ENCODE measurements at regions not wholly inside any gene's neighbourhood (a gene's known extent, or its start where the extent isn't known, plus 50 kb on each side); places are given as distances from the start of the nearest gene placed in this dataset.

- Histone ChIP-seq H4K20me1 (ENCODE audit: control insufficient read depth, extremely low read depth, insufficient read depth, low read length) (no peaks in the 10 kb centered on the region), H3K4me3 (ENCODE audit: control insufficient read depth in 2 of 3, extremely low read depth in 1 of 3, insufficient read depth in 2 of 3, low read depth in 1 of 3, low read length in 3 of 3) (no peak overlapping the region), H3K9ac (ENCODE audit: control insufficient read depth, extremely low read depth, insufficient read depth, low read length) (no peak overlapping the region), H2AFZ (ENCODE audit: control insufficient read depth, low read length) (peak overlapping the region; percentile 68), H3K27me3 (ENCODE audit: control insufficient read depth, extremely low read depth, insufficient read depth, low read length) (no peaks in the 10 kb centered on the region), H3K9me1 (ENCODE audit: control insufficient read depth, extremely low read depth, insufficient read depth, low read length) (no peaks in the 10 kb centered on the region), H3K4me1 (ENCODE audit: control insufficient read depth, extremely low read depth, insufficient read depth, low read length) (no peaks in the 10 kb centered on the region), H3K4me2 (ENCODE audit: control insufficient read depth, extremely low read depth, insufficient read depth, low read depth, low read length) (no peak overlapping the region), H3K79me2 (ENCODE audit: control insufficient read depth, insufficient read depth, low read length) (no peaks in the 10 kb centered on the region), H3K27ac (ENCODE audit: control insufficient read depth, insufficient read depth, low read length) (no peak overlapping the region), H3K9me3 (ENCODE audit: control insufficient read depth, low read depth, low read length) (no peaks in the 10 kb centered on the region), H3K36me3 (ENCODE audit: control insufficient read depth in 2 of 2, extremely low read depth in 1 of 2, insufficient read depth in 2 of 2, low read length in 2 of 2) (no peaks in the 10 kb centered on the region)
- FAIRE-seq (no peak), DNase-seq (ENCODE audit: low read depth, low spot score) (no peak)
- dilution Hi-C loops (cut with MboI; ENCODE audit: extremely low pct_ligation_motif_present, low sequenced_read_pairs) = no loop called here
- TF ChIP-seq CTCF (optimal IDR thresholded peaks at IDR 0.05 in 1 of 3, IDR thresholded peaks at IDR 0.05 in 1 of 3, conservative IDR thresholded peaks at IDR 0.05 in 1 of 3; ENCODE audit: extremely low read depth in 1 of 3, insufficient read depth in 2 of 3, low read length in 3 of 3) (no peak), EZH2 (IDR thresholded peaks at IDR 0.05; ENCODE audit: low read length) (no peak)
Observed at GRCh38 chr10:43846187-43846680, 197.6 kb upstream of the ZNF32 start.

GRCh38 chr10:43845121-43845520 is 196.4 kb upstream of the ZNF32 start:
- Histone ChIP-seq H3K27ac (ENCODE audit: control insufficient read depth, insufficient read depth, low read length) (no peak overlapping the region), H2AFZ (ENCODE audit: control insufficient read depth, low read length) (no peak overlapping the region), H3K9ac (ENCODE audit: control insufficient read depth, extremely low read depth, insufficient read depth, low read length) (no peak overlapping the region), H3K9me3 (ENCODE audit: control insufficient read depth, low read depth, low read length) (no peaks in the 10 kb centered on the region), H3K79me2 (ENCODE audit: control insufficient read depth, insufficient read depth, low read length) (no peaks in the 10 kb centered on the region), H4K20me1 (ENCODE audit: control insufficient read depth, extremely low read depth, insufficient read depth, low read length) (no peaks in the 10 kb centered on the region), H3K4me3 (ENCODE audit: control insufficient read depth in 2 of 3, extremely low read depth in 1 of 3, insufficient read depth in 2 of 3, low read depth in 1 of 3, low read length in 3 of 3) (no peak overlapping the region), H3K4me2 (ENCODE audit: control insufficient read depth, extremely low read depth, insufficient read depth, low read depth, low read length) (no peak overlapping the region), H3K36me3 (ENCODE audit: control insufficient read depth in 2 of 2, extremely low read depth in 1 of 2, insufficient read depth in 2 of 2, low read length in 2 of 2) (no peaks in the 10 kb centered on the region), H3K4me1 (ENCODE audit: control insufficient read depth, extremely low read depth, insufficient read depth, low read length) (no peaks in the 10 kb centered on the region), H3K9me1 (ENCODE audit: control insufficient read depth, extremely low read depth, insufficient read depth, low read length) (no peaks in the 10 kb centered on the region), H3K27me3 (ENCODE audit: control insufficient read depth, extremely low read depth, insufficient read depth, low read length) (no peaks in the 10 kb centered on the region)
- DNase-seq (ENCODE audit: low read depth, low spot score) = no peak
- TF ChIP-seq EZH2 (IDR thresholded peaks at IDR 0.05; ENCODE audit: low read length) (no peak), CTCF (optimal IDR thresholded peaks at IDR 0.05 in 1 of 3, IDR thresholded peaks at IDR 0.05 in 1 of 3, conservative IDR thresholded peaks at IDR 0.05 in 1 of 3; ENCODE audit: extremely low read depth in 1 of 3, insufficient read depth in 2 of 3, low read length in 3 of 3) (no peak)
- no peak for FAIRE-seq
- dilution Hi-C loops (cut with MboI; ENCODE audit: extremely low pct_ligation_motif_present, low sequenced_read_pairs) = no loop called here
